DND-41 (cell line): ENCODE measurements at regions not wholly inside any gene's neighbourhood (a gene's known extent, or its start where the extent isn't known, plus 50 kb on each side); places are given as distances from the start of the nearest gene placed in this dataset.

Experiments used
- CTCF ChIP-seq: IDR thresholded peaks from 2 replicates; pipeline ENCODE4 v1.5.1; 2012; ENCODE audit warnings: borderline replicate concordance, low read length, moderate library complexity, mild to moderate bottlenecking; ENCODE audit not compliant: poor library complexity, severe bottlenecking; ENCODE audit errors: extremely low read depth
- EZH2 ChIP-seq: IDR thresholded peaks from 3 replicates; pipeline ENCODE4 v1.6.1; 2012; ENCODE audit warnings: borderline replicate concordance, low read depth, mild to moderate bottlenecking, moderate library complexity, low read length, inconsistent platforms; ENCODE audit not compliant: severe bottlenecking

- TF ChIP-seq CTCF (no peak), EZH2 (no peak)
Measured at GRCh38 chr9:88784960-88785359, 206.3 kb upstream of the S1PR3 start.
